ENCODE measurements at regions not wholly inside any gene's neighbourhood (a gene's known extent, or its start where the extent isn't known, plus 50 kb on each side); places are given as distances from the start of the nearest gene placed in this dataset.

GRCh38 chr21:23936991-23937390 is 1670.3 kb downstream of the MRPL39 start:
- Histone ChIP-seq H3K9me3 (ENCODE audit: control extremely low read depth in 1 of 3, control insufficient read depth in 2 of 3, insufficient read depth in 1 of 3, low read length in 2 of 3) (no peaks in the 10 kb centered on the region), H3K79me2 (ENCODE audit: control insufficient read depth, insufficient read depth, low read length) (no peaks in the 10 kb centered on the region), H3K4me1 (ENCODE audit: control insufficient read depth in 2 of 2, insufficient read depth in 2 of 2, low read length in 2 of 2) (peaks cover 18 to 20% of the 10 kb centered on the region in 2 donors), H3K27me3 (replicated peaks in 1 of 4; ENCODE audit: control extremely low read depth in 1 of 4, control insufficient read depth in 3 of 4, insufficient read depth in 4 of 4, low read length in 3 of 4) (no peaks in the 10 kb centered on the region), H3K4me2 (replicated peaks; ENCODE audit: low read depth, low read length, poor library complexity, severe bottlenecking) (peak overlapping the region; percentile 35), H2AFZ (ENCODE audit: insufficient read depth, low read depth, low read length, poor library complexity, severe bottlenecking) (no peak overlapping the region), H3K36me3 (replicated peaks in 1 of 2; ENCODE audit: control extremely low read depth in 1 of 2, control insufficient read depth in 1 of 2, extremely low read depth in 1 of 2, insufficient read depth in 2 of 2, low read length in 1 of 2) (no peaks in the 10 kb centered on the region), H3K9ac (ENCODE audit: low read length) (no peak overlapping the region), H3K4me3 (ENCODE audit: control extremely low read depth in 1 of 5, extremely low read depth in 1 of 5, insufficient read depth in 1 of 5, low read depth in 2 of 5, low read length in 4 of 5) (no peak overlapping the region), H3K27ac (ENCODE audit: low read length in 2 of 2) (peak overlapping the region; percentile 56 to 74), H4K20me1 (ENCODE audit: control insufficient read depth, insufficient read depth, low read length, poor library complexity, severe bottlenecking) (no peaks in the 10 kb centered on the region)
- 0% methylated on average over 2 of the region's 2 CpGs for WGBS (ENCODE audit: insufficient coverage)
- TF ChIP-seq EZH2 (IDR thresholded peaks at IDR 0.05; ENCODE audit: borderline replicate concordance, insufficient read depth, low read depth, low read length, poor library complexity, severe bottlenecking) (no peak), CTCF (IDR thresholded peaks at IDR 0.05) (no peak)
- H3K4me3 Mint-ChIP-seq: peak overlapping the region; percentile 8
- no peaks in the 10 kb centered on the region for H3K9me3 Mint-ChIP-seq (ENCODE audit: insufficient read depth)
- no peaks in the 10 kb centered on the region for H3K27me3 Mint-ChIP-seq
- peaks cover 14% of the 10 kb centered on the region for H3K4me1 Mint-ChIP-seq
- CTCF ChIA-PET: interaction anchor here (2.3 kb wide), 1 partner anchor 85 kb away, joined by 5 read pairs; no protein-coding TSS in a partner anchor
- H3K27ac Mint-ChIP-seq: peak overlapping the region; percentile 42
- intact Hi-C loops (cut with micrococcal nuclease): no loop called here
- POLR2A ChIA-PET: no interaction called here
- DNase-seq: peak; percentile 23
- ATAC-seq (ENCODE audit: low read depth): no peak

GRCh38 chr21:23936224-23936623 is 1671.1 kb downstream of the MRPL39 start:
- no peaks in the 10 kb centered on the region for H3K9me3 ChIP-seq (ENCODE audit: control extremely low read depth in 1 of 3, control insufficient read depth in 2 of 3, insufficient read depth in 1 of 3, low read length in 2 of 3)
- peak overlapping the region; percentile 56 to 74 for H3K27ac ChIP-seq (ENCODE audit: low read length in 2 of 2)
- no peaks in the 10 kb centered on the region for H3K9me3 Mint-ChIP-seq (ENCODE audit: insufficient read depth)
- DNase-seq (no peak), ATAC-seq (ENCODE audit: low read depth) (no peak)
- ChIA-PET CTCF (interaction anchor here (1.0 to 2.3 kb wide), 3 partner anchors 79 to 84 kb away, joined by 3 to 5 read pairs (median 5); no protein-coding TSS in a partner anchor), POLR2A (no interaction called here)
- H3K79me2 ChIP-seq (ENCODE audit: control insufficient read depth, insufficient read depth, low read length): no peaks in the 10 kb centered on the region
- H2AFZ ChIP-seq (ENCODE audit: insufficient read depth, low read depth, low read length, poor library complexity, severe bottlenecking): peak overlapping the region; percentile 1
- H3K27me3 Mint-ChIP-seq: no peaks in the 10 kb centered on the region
- TF ChIP-seq CTCF (IDR thresholded peaks at IDR 0.05) (peak; percentile 30), EZH2 (IDR thresholded peaks at IDR 0.05; ENCODE audit: borderline replicate concordance, insufficient read depth, low read depth, low read length, poor library complexity, severe bottlenecking) (no peak)
- H3K27ac Mint-ChIP-seq: no peak overlapping the region
- no peak overlapping the region for H3K9ac ChIP-seq (ENCODE audit: low read length)
- H4K20me1 ChIP-seq (ENCODE audit: control insufficient read depth, insufficient read depth, low read length, poor library complexity, severe bottlenecking): no peaks in the 10 kb centered on the region
- no peak overlapping the region for H3K4me3 Mint-ChIP-seq
- H3K36me3 ChIP-seq (replicated peaks in 1 of 2; ENCODE audit: control extremely low read depth in 1 of 2, control insufficient read depth in 1 of 2, extremely low read depth in 1 of 2, insufficient read depth in 2 of 2, low read length in 1 of 2): no peaks in the 10 kb centered on the region
- peak overlapping the region; percentile 35 for H3K4me2 ChIP-seq (replicated peaks; ENCODE audit: low read depth, low read length, poor library complexity, severe bottlenecking)
- H3K27me3 ChIP-seq (replicated peaks in 1 of 4; ENCODE audit: control extremely low read depth in 1 of 4, control insufficient read depth in 3 of 4, insufficient read depth in 4 of 4, low read length in 3 of 4): no peaks in the 10 kb centered on the region
- 80% methylated on average over 1 of the region's 2 CpGs for WGBS (ENCODE audit: insufficient coverage)
- no peak overlapping the region for H3K4me3 ChIP-seq (ENCODE audit: control extremely low read depth in 1 of 5, extremely low read depth in 1 of 5, insufficient read depth in 1 of 5, low read depth in 2 of 5, low read length in 4 of 5)
- H3K4me1 Mint-ChIP-seq: peaks cover 14% of the 10 kb centered on the region
- intact Hi-C loops (cut with micrococcal nuclease): no loop called here
- peaks cover 18 to 20% of the 10 kb centered on the region in 2 donors for H3K4me1 ChIP-seq (ENCODE audit: control insufficient read depth in 2 of 2, insufficient read depth in 2 of 2, low read length in 2 of 2)

Measured in B cell (primary cell).